Body of pancreas (tissue), 4 donors: ENCODE measurements at regions not wholly inside any gene's neighbourhood (a gene's known extent, or its start where the extent isn't known, plus 50 kb on each side); places are given as distances from the start of the nearest gene placed in this dataset.

Experiments used
- ATAC-seq: fragments of 150-250 bp; one replicate; pipeline ENCODE4 v1.9.1; 2016
- DNase-seq, 4 donors: peaks; one replicate each; pipeline ENCODE4 v3.0.0-alpha.2; 2019
- H3K27ac ChIP-seq, 4 donors: fragments of 200-600 bp; sonication (generic); 1 replicate in 3 of 4; 2 replicates in 1 of 4; pipeline versions ENCODE4 v1.5.1 to v1.6.1; 2016 to 2019; ENCODE audit warnings: mild to moderate bottlenecking in 1 of 4, mixed read lengths in 1 of 4, moderate library complexity in 1 of 4
- H3K27me3 ChIP-seq, 2 donors: fragments of 200-600 bp; sonication (generic); one replicate each; pipeline ENCODE4 v1.6.0; 2016; ENCODE audit warnings: mild to moderate bottlenecking in 1 of 2
- H3K36me3 ChIP-seq, 2 donors: fragments of 200-600 bp; sonication (generic); replicated peaks in 1 of 2; 2 replicates each; pipeline ENCODE4 v1.5.1; 2016; ENCODE audit warnings: low read depth in 2 of 2; ENCODE audit not compliant: insufficient read depth in 1 of 2
- H3K4me1 ChIP-seq: fragments of 200-600 bp; sonication (generic); one replicate; pipeline ENCODE4 v1.6.0; 2016
- H3K4me3 ChIP-seq, 2 donors: fragments of 200-600 bp; sonication (generic); 1 replicate in 1 of 2; 2 replicates in 1 of 2; pipeline ENCODE4 v1.5.1; 2016 to 2019
- H3K9me3 ChIP-seq, 3 donors: fragments of 200-600 bp; sonication (generic); 1 replicate in 2 of 3; 2 replicates in 1 of 3; pipeline ENCODE4 v1.5.1; 2016
- POLR2A ChIP-seq, 3 donors: fragments of 450-650 bp; IDR thresholded peaks; one replicate each; pipeline ENCODE4 v1.6.1; 2016; ENCODE audit warnings: antibody characterized with exemption in 3 of 3, mild to moderate bottlenecking in 2 of 3
- WGBS, 2 donors: methylation state at CpG; one replicate each; pipeline ENCODE4 v1.1.5; 2017; 5-methylcytosine and 5-hydroxymethylcytosine counted together
- intact Hi-C: fragments of 100-400 bp; cut with DNase I; formaldehyde crosslinking; loops from one replicate; pipeline ENCODE4 v1.15.1; 2023
- TF ChIP-seq, protein P1 (sequence below), 7 experiments: fragments of 450-650 bp in 4 of 7; fragments of 200-600 bp in 3 of 7; sonication (generic) in 3 of 7; IDR thresholded peaks; one replicate each; pipeline ENCODE4 v1.5.1; 2016 to 2019; ENCODE audit warnings: antibody characterized with exemption in 7 of 7

GRCh38 chr1:83508485-83509151 is 490.3 kb downstream of the TTLL7 start:
- H3K36me3 ChIP-seq: no peaks in the 10 kb centered on the region
- no peaks in the 10 kb centered on the region for H3K9me3 ChIP-seq
- WGBS, 2 donors: 33 to 40% methylated on average over 3 of the region's 3 CpGs
- ATAC-seq: peak; percentile 68
- no peak for TF ChIP-seq POLR2A (IDR thresholded peaks at IDR 0.05)
- TF ChIP-seq, protein P1, sequence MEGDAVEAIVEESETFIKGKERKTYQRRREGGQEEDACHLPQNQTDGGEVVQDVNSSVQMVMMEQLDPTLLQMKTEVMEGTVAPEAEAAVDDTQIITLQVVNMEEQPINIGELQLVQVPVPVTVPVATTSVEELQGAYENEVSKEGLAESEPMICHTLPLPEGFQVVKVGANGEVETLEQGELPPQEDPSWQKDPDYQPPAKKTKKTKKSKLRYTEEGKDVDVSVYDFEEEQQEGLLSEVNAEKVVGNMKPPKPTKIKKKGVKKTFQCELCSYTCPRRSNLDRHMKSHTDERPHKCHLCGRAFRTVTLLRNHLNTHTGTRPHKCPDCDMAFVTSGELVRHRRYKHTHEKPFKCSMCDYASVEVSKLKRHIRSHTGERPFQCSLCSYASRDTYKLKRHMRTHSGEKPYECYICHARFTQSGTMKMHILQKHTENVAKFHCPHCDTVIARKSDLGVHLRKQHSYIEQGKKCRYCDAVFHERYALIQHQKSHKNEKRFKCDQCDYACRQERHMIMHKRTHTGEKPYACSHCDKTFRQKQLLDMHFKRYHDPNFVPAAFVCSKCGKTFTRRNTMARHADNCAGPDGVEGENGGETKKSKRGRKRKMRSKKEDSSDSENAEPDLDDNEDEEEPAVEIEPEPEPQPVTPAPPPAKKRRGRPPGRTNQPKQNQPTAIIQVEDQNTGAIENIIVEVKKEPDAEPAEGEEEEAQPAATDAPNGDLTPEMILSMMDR (IDR thresholded peaks at IDR 0.05): no peak
- intact Hi-C loops: no loop called here
- H3K4me1 ChIP-seq: peaks cover 44% of the 10 kb centered on the region
- no peaks in the 10 kb centered on the region for H3K27me3 ChIP-seq
- DNase-seq: peak in 2 of 4 donors; percentile 16 to 36
- H3K4me3 ChIP-seq: no peak overlapping the region
- H3K27ac ChIP-seq: peak overlapping the region; percentile 50 to 70 (median 69)

DNA sequence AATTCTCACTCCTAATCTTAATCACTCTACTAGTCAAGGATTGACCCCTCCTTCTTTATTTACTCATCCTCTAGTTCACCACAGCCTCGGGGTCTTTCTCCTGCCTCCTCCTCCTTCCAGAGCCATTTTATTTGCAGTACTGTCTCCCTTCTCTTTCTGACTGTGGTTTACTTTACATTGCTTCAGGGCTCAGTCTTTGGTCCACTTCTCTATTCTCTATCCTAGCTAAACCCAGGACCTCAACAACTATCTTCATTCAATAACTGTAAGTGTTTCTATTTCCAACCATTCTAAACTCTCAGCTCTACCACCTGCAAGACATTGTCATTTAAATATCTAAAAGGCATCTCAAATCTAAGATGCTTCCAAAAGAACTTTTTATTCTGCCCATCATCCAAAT is 493.8 kb downstream of the TTLL7 start:
- 76 to 90% methylated on average over 1 of the region's 1 CpG for WGBS, 2 donors
- Histone ChIP-seq H3K4me1 (peaks cover 46% of the 10 kb centered on the region), H3K9me3 (no peaks in the 10 kb centered on the region), H3K27me3 (no peaks in the 10 kb centered on the region), H3K27ac (no peak overlapping the region), H3K36me3 (no peaks in the 10 kb centered on the region), H3K4me3 (no peak overlapping the region)
- intact Hi-C loops: no loop called here
- no peak for ATAC-seq
- TF ChIP-seq POLR2A (IDR thresholded peaks at IDR 0.05): no peak
- TF ChIP-seq, protein P1 (IDR thresholded peaks at IDR 0.05): no peak
- DNase-seq: no peak

- ATAC-seq: no peak
These were observed 495.8 kb downstream of the TTLL7 start for GRCh38 chr1:83503153-83503552.

GRCh38 chr1:83500987-83501591 is 497.8 kb downstream of the TTLL7 start:
- H3K27me3 ChIP-seq: no peaks in the 10 kb centered on the region
- peaks cover 17% of the 10 kb centered on the region for H3K4me1 ChIP-seq
- DNase-seq (peak in 2 of 4 donors; percentile 6 to 28), ATAC-seq (peak; percentile 92)
- no peak for TF ChIP-seq POLR2A (IDR thresholded peaks at IDR 0.05)
- TF ChIP-seq, protein P1 (IDR thresholded peaks at IDR 0.05): no peak
- H3K36me3 ChIP-seq: no peaks in the 10 kb centered on the region
- intact Hi-C loops: no loop called here
- H3K27ac ChIP-seq: peak overlapping the region in 1 of 4 donors; percentile 41
- no peak overlapping the region for H3K4me3 ChIP-seq
- 9 to 19% methylated on average over 1 of the region's 1 CpG for WGBS, 2 donors
- H3K9me3 ChIP-seq: no peaks in the 10 kb centered on the region

More at GRCh38 chr1:83503153-83503552, 495.8 kb downstream of the TTLL7 start:
- H3K36me3 ChIP-seq: no peaks in the 10 kb centered on the region
- TF ChIP-seq POLR2A (IDR thresholded peaks at IDR 0.05): no peak
- TF ChIP-seq, protein P1 (IDR thresholded peaks at IDR 0.05): no peak
- no peak overlapping the region for H3K4me3 ChIP-seq
- no peaks in the 10 kb centered on the region for H3K9me3 ChIP-seq
- no peak for DNase-seq
- H3K27me3 ChIP-seq: no peaks in the 10 kb centered on the region
- peaks cover 26% of the 10 kb centered on the region for H3K4me1 ChIP-seq
- WGBS, 2 donors: 90 to 91% methylated on average over 3 of the region's 3 CpGs
- intact Hi-C loops: no loop called here
- H3K27ac ChIP-seq: no peak overlapping the region
